Kidney glomerular epithelial cell (primary cell): ENCODE measurements at regions not wholly inside any gene's neighbourhood (a gene's known extent, or its start where the extent isn't known, plus 50 kb on each side); places are given as distances from the start of the nearest gene placed in this dataset.

Experiments
- DNase-seq: peaks from one replicate; lab custom pipeline; 2025; lab: John Stamatoyannopoulos, UW

- no peak for DNase-seq
Measured at GRCh38 chr16:85360323-85361277, 248.3 kb upstream of the CIBAR2 start.

GRCh38 chr16:85361441-85362118, 249.3 kb upstream of the CIBAR2 start:
- DNase-seq, result no peak

- DNase-seq, result no peak
Measured at GRCh38 chr16:85362443-85362842, 250.2 kb upstream of the CIBAR2 start.

- DNase-seq, result no peak
Measured at GRCh38 chr16:85363427-85363826, 249.7 kb upstream of the GSE1 start.

GRCh38 chr16:85363881-85364280, 249.2 kb upstream of the GSE1 start:
- no peak for DNase-seq

GRCh38 chr16:85364323-85365040, 248.6 kb upstream of the GSE1 start:
- no peak for DNase-seq

- DNase-seq, result no peak
Measured at GRCh38 chr16:85365120-85365519, 248.0 kb upstream of the GSE1 start.

GRCh38 chr16:85366031-85366763, 246.9 kb upstream of the GSE1 start:
- DNase-seq, result no peak

- no peak for DNase-seq
Measured at GRCh38 chr16:85367485-85367884, 245.6 kb upstream of the GSE1 start.

GRCh38 chr16:85369060-85369459, 244.1 kb upstream of the GSE1 start:
- no peak for DNase-seq

- DNase-seq, result no peak
Measured at GRCh38 chr16:85369741-85370528, 243.2 kb upstream of the GSE1 start.

- no peak for DNase-seq
Measured at GRCh38 chr16:85370543-85370880, 242.6 kb upstream of the GSE1 start.

- DNase-seq, result no peak
Measured at GRCh38 chr16:85370881-85371651, 242.1 kb upstream of the GSE1 start.

GRCh38 chr16:85371948-85372347, 241.2 kb upstream of the GSE1 start:
- DNase-seq, result no peak

GRCh38 chr16:85372627-85373372, 240.3 kb upstream of the GSE1 start:
- DNase-seq, result peak; percentile 64

- no peak for DNase-seq
Measured at GRCh38 chr16:85373741-85374570, 239.2 kb upstream of the GSE1 start.

- no peak for DNase-seq
Measured at GRCh38 chr16:85374571-85374872, 238.6 kb upstream of the GSE1 start.

- DNase-seq, result no peak
Measured at GRCh38 chr16:85375282-85375681, 237.8 kb upstream of the GSE1 start.
